Neural cell (in vitro differentiated cells): ENCODE measurements at regions not wholly inside any gene's neighbourhood (a gene's known extent, or its start where the extent isn't known, plus 50 kb on each side); places are given as distances from the start of the nearest gene placed in this dataset.

Experiments
- H2AFZ ChIP-seq: fragments of 200-600, 300-800 bp; sonication (generic), shearing (Covaris generic); 2 replicates; pipeline ENCODE4 v1.6.0; 2014; ENCODE audit warnings: low read depth, mild to moderate bottlenecking, antibody characterized with exemption, low read length, moderate library complexity
- H3F3A ChIP-seq: fragments of 200-600 bp; shearing (Covaris generic); 2 replicates; pipeline ENCODE4 v1.6.1; 2016; ENCODE audit warnings: mild to moderate bottlenecking, moderate library complexity, mixed read lengths, antibody characterized with exemption, low read length; ENCODE audit not compliant: insufficient read depth, poor library complexity, severe bottlenecking
- H3K27ac ChIP-seq: fragments of 200-600, 300-800 bp; sonication (generic), shearing (Covaris generic); 2 replicates; pipeline ENCODE4 v1.5.1; 2014; ENCODE audit warnings: mild to moderate bottlenecking, low read length, moderate library complexity
- H3K27me3 ChIP-seq: fragments of 300-800, 200-600 bp; sonication (generic), shearing (Covaris generic); 2 replicates; pipeline ENCODE4 v1.6.0; 2014; ENCODE audit warnings: mild to moderate bottlenecking, low read depth, low read length, moderate library complexity; ENCODE audit not compliant: insufficient read depth
- H3K36me3 ChIP-seq: fragments of 300-800, 200-600 bp; sonication (generic), shearing (Covaris generic); 2 replicates; pipeline ENCODE4 v1.5.1; 2014; ENCODE audit warnings: mild to moderate bottlenecking, antibody characterized with exemption, low read length, moderate library complexity; ENCODE audit not compliant: insufficient read depth
- H3K4me2 ChIP-seq: fragments of 300-800, 200-600 bp; sonication (generic), shearing (Covaris generic); 2 replicates; pipeline ENCODE4 v1.6.0; 2014; ENCODE audit warnings: mild to moderate bottlenecking, low read length
- H3K4me3 ChIP-seq: fragments of 300-800, 200-600 bp; sonication (generic), shearing (Covaris generic); 2 replicates; pipeline ENCODE4 v1.5.1; 2014; ENCODE audit warnings: mild to moderate bottlenecking, low read length, moderate library complexity
- H3K79me2 ChIP-seq: fragments of 200-600 bp; shearing (Covaris generic); replicated peaks from 2 replicates; pipeline ENCODE4 v1.6.0; 2014; ENCODE audit warnings: mild to moderate bottlenecking, low read length, moderate library complexity; ENCODE audit not compliant: insufficient read depth
- H3K9ac ChIP-seq: fragments of 300-800, 200-600 bp; sonication (generic), shearing (Covaris generic); 2 replicates; pipeline ENCODE4 v1.6.1; 2016; ENCODE audit warnings: mild to moderate bottlenecking, low read length, mixed read lengths
- H3K9me2 ChIP-seq: fragments of 200-600 bp; shearing (Covaris generic); 2 replicates; pipeline ENCODE4 v1.6.1; 2016; ENCODE audit warnings: mild to moderate bottlenecking, low read length, mixed read lengths; ENCODE audit not compliant: insufficient read depth
- H3K9me3 ChIP-seq: fragments of 200-600, 300-800 bp; sonication (generic), shearing (Covaris generic); 2 replicates; pipeline ENCODE4 v1.6.1; 2016; ENCODE audit warnings: mild to moderate bottlenecking, mixed run types, low read length, moderate library complexity, mixed read lengths
- H4K20me1 ChIP-seq: fragments of 200-600 bp; shearing (Covaris generic); 2 replicates; pipeline ENCODE4 v1.6.1; 2016; ENCODE audit warnings: mild to moderate bottlenecking, mixed run types; ENCODE audit not compliant: insufficient read depth
- EP300 ChIP-seq: fragments of 450-650 bp; conservative IDR thresholded peaks from 2 replicates; pipeline ENCODE4 v1.6.1; 2014; ENCODE audit warnings: antibody characterized with exemption, mild to moderate bottlenecking, moderate library complexity; ENCODE audit not compliant: poor library complexity, severe bottlenecking
- EZH2 ChIP-seq: fragments of 200-600, 300-800 bp; shearing (Covaris generic), sonication (generic); IDR thresholded peaks from 2 replicates; pipeline ENCODE4 v1.6.1; 2014; ENCODE audit warnings: antibody characterized with exemption, low read length, borderline replicate concordance, mild to moderate bottlenecking; ENCODE audit not compliant: insufficient read depth, poor library complexity, severe bottlenecking
- MXI1 ChIP-seq: fragments of 450-650 bp; conservative IDR thresholded peaks from 2 replicates; pipeline ENCODE4 v1.6.1; 2014; ENCODE audit warnings: antibody characterized with exemption, mild to moderate bottlenecking; ENCODE audit not compliant: poor library complexity, severe bottlenecking
- POLR2AphosphoS5 ChIP-seq: IDR thresholded peaks from 2 replicates; pipeline ENCODE4 v1.6.1; 2012
- RAD21 ChIP-seq: fragments of 450-650 bp; conservative IDR thresholded peaks from 2 replicates; pipeline ENCODE4 v1.6.1; 2014; ENCODE audit warnings: antibody characterized with exemption, mild to moderate bottlenecking, moderate library complexity
- SMC3 ChIP-seq: fragments of 450-650 bp; conservative IDR thresholded peaks from 2 replicates; pipeline ENCODE4 v1.6.1; 2014; ENCODE audit warnings: antibody characterized with exemption, mild to moderate bottlenecking, moderate library complexity; ENCODE audit not compliant: poor library complexity
- TAF1 ChIP-seq: IDR thresholded peaks from 2 replicates; pipeline ENCODE4 v1.6.1; 2012; ENCODE audit warnings: low read depth
- TF ChIP-seq, protein P1 (sequence below): fragments of 450-650 bp; IDR thresholded peaks from 2 replicates; pipeline ENCODE4 v1.5.1; 2014; ENCODE audit warnings: antibody characterized with exemption, mild to moderate bottlenecking, moderate library complexity; ENCODE audit not compliant: poor library complexity, severe bottlenecking
- TF ChIP-seq, protein P2 (sequence below): IDR thresholded peaks from 2 replicates; pipeline ENCODE4 v1.6.1; 2012; ENCODE audit warnings: borderline replicate concordance

DNA sequence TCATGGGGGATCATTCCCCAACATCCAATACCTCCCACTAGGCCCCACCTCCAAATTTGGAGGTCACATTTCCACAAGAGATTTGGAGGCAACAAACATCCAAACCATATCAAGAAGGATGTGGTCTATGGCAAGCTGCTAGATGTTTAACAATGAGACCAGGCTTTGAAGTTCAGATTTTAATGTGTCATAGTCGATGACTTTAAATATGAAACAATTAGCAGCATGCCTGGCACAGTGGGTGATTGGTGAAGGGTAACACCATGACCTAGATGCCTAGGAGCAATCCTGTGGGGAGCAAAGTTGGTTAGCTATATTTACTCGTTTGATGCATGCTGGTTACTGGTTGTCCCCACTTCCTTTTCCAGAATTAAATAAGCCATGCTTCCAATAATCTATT lies 356.4 kb upstream of the VWC2 start:
- no peaks in the 10 kb centered on the region for H3K9me3 ChIP-seq

DNA sequence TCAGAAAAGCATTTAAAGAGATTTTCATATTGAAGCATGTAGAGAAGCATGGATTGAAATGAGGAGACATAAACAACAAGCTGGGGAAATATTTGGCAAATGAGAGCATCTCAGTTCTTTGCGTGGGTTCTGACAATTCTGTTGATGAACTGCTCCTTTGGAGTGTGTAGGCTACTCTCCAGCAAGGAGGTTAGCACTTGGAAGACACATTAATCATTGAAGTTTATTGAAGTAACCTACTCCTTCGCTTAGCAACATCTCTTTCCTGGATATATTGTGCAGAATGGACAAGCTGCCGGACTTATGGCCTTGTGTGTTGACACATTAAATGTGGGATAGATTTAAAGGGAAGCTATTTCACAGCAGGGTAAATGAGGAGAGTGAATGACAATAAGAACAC lies 354.5 kb upstream of the VWC2 start:
- no peak overlapping the region for H3K4me2 ChIP-seq
- no peaks in the 10 kb centered on the region for H3K9me2 ChIP-seq
- H3F3A ChIP-seq = no peaks in the 10 kb centered on the region
- H3K27ac ChIP-seq = no peak overlapping the region
- no peaks in the 10 kb centered on the region for H3K9me3 ChIP-seq
- no peak overlapping the region for H2AFZ ChIP-seq
- no peaks in the 10 kb centered on the region for H3K79me2 ChIP-seq
- TF ChIP-seq MXI1 (no peak), TAF1 (no peak), EP300 (no peak), RAD21 (no peak), POLR2AphosphoS5 (no peak)
- TF ChIP-seq, protein P1, sequence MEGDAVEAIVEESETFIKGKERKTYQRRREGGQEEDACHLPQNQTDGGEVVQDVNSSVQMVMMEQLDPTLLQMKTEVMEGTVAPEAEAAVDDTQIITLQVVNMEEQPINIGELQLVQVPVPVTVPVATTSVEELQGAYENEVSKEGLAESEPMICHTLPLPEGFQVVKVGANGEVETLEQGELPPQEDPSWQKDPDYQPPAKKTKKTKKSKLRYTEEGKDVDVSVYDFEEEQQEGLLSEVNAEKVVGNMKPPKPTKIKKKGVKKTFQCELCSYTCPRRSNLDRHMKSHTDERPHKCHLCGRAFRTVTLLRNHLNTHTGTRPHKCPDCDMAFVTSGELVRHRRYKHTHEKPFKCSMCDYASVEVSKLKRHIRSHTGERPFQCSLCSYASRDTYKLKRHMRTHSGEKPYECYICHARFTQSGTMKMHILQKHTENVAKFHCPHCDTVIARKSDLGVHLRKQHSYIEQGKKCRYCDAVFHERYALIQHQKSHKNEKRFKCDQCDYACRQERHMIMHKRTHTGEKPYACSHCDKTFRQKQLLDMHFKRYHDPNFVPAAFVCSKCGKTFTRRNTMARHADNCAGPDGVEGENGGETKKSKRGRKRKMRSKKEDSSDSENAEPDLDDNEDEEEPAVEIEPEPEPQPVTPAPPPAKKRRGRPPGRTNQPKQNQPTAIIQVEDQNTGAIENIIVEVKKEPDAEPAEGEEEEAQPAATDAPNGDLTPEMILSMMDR = no peak
- TF ChIP-seq, protein P2, sequence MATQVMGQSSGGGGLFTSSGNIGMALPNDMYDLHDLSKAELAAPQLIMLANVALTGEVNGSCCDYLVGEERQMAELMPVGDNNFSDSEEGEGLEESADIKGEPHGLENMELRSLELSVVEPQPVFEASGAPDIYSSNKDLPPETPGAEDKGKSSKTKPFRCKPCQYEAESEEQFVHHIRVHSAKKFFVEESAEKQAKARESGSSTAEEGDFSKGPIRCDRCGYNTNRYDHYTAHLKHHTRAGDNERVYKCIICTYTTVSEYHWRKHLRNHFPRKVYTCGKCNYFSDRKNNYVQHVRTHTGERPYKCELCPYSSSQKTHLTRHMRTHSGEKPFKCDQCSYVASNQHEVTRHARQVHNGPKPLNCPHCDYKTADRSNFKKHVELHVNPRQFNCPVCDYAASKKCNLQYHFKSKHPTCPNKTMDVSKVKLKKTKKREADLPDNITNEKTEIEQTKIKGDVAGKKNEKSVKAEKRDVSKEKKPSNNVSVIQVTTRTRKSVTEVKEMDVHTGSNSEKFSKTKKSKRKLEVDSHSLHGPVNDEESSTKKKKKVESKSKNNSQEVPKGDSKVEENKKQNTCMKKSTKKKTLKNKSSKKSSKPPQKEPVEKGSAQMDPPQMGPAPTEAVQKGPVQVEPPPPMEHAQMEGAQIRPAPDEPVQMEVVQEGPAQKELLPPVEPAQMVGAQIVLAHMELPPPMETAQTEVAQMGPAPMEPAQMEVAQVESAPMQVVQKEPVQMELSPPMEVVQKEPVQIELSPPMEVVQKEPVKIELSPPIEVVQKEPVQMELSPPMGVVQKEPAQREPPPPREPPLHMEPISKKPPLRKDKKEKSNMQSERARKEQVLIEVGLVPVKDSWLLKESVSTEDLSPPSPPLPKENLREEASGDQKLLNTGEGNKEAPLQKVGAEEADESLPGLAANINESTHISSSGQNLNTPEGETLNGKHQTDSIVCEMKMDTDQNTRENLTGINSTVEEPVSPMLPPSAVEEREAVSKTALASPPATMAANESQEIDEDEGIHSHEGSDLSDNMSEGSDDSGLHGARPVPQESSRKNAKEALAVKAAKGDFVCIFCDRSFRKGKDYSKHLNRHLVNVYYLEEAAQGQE = no peak
- no peaks in the 10 kb centered on the region for H4K20me1 ChIP-seq
- no peaks in the 10 kb centered on the region for H3K36me3 ChIP-seq
- H3K4me3 ChIP-seq = no peak overlapping the region
- no peaks in the 10 kb centered on the region for H3K27me3 ChIP-seq
- H3K9ac ChIP-seq = no peak overlapping the region

More for the DNA sequence above, 356.4 kb upstream of the VWC2 start:
- Histone ChIP-seq H3K36me3 (no peaks in the 10 kb centered on the region), H3K27ac (no peak overlapping the region), H3K79me2 (no peaks in the 10 kb centered on the region), H3K9me2 (no peaks in the 10 kb centered on the region), H3K9ac (no peak overlapping the region), H4K20me1 (no peaks in the 10 kb centered on the region), H2AFZ (no peak overlapping the region), H3K4me3 (no peak overlapping the region), H3K4me2 (no peak overlapping the region), H3F3A (no peaks in the 10 kb centered on the region), H3K27me3 (no peaks in the 10 kb centered on the region)
- TF ChIP-seq TAF1 = no peak
- TF ChIP-seq POLR2AphosphoS5 = no peak
- TF ChIP-seq EZH2 = no peak
- TF ChIP-seq, protein P2 = no peak
- no peak for TF ChIP-seq SMC3
- TF ChIP-seq MXI1 = no peak
- TF ChIP-seq EP300 = no peak
- TF ChIP-seq, protein P1 = no peak
- no peak for TF ChIP-seq RAD21
